Esophagus squamous epithelium (tissue), 5 donors: ENCODE measurements at regions not wholly inside any gene's neighbourhood (a gene's known extent, or its start where the extent isn't known, plus 50 kb on each side); places are given as distances from the start of the nearest gene placed in this dataset.

Experiments
- DNase-seq: peaks from one replicate; lab custom pipeline; 2025; lab: John Stamatoyannopoulos, UW
- H3K27ac ChIP-seq, 4 donors: fragments of 200-600 bp; sonication (generic); one replicate each; pipeline ENCODE4 v1.5.1; 2016 to 2019; ENCODE audit warnings: mild to moderate bottlenecking in 1 of 4
- H3K27me3 ChIP-seq, 4 donors: fragments of 200-600 bp; sonication (generic); 1 replicate in 3 of 4; 2 replicates in 1 of 4; pipeline versions ENCODE4 v1.5.1 to v1.6.0; 2017 to 2021; ENCODE audit warnings: antibody characterized with exemption in 1 of 4
- H3K36me3 ChIP-seq, 3 donors: fragments of 200-600 bp; sonication (generic); one replicate each; pipeline ENCODE4 v1.5.1; 2016 to 2019
- H3K4me1 ChIP-seq, 3 donors: fragments of 200-600 bp; sonication (generic); one replicate each; pipeline ENCODE4 v1.5.1; 2017 to 2019
- H3K4me3 ChIP-seq, 4 donors: fragments of 200-600 bp; sonication (generic); 1 replicate in 3 of 4; 2 replicates in 1 of 4; pipeline ENCODE4 v1.5.1; 2016 to 2019; ENCODE audit warnings: mild to moderate bottlenecking in 2 of 4, moderate library complexity in 1 of 4
- H3K9me3 ChIP-seq, 3 donors: fragments of 200-600 bp; sonication (generic); one replicate each; pipeline ENCODE4 v1.5.1; 2016 to 2019
- POLR2A ChIP-seq, 4 donors: fragments of 450-650 bp; IDR thresholded peaks; one replicate each; pipeline ENCODE4 v1.6.1; 2017; ENCODE audit warnings: antibody characterized with exemption in 4 of 4, mild to moderate bottlenecking in 4 of 4, moderate library complexity in 3 of 4
- WGBS, 2 donors: methylation state at CpG; one replicate each; pipeline ENCODE4 v1.1.5; 2018; 5-methylcytosine and 5-hydroxymethylcytosine counted together
- intact Hi-C: fragments of 100-400 bp; cut with DNase I; formaldehyde crosslinking; loops from one replicate; pipeline ENCODE4 v1.15.0; 2022
- small RNA-seq, 4 donors: library from RNA; depleted of rRNA; stranded (forward); fragments of <200 nt; gene quantifications; one replicate each; pipeline ENCODE3, GENCODE V24; 2016
- TF ChIP-seq, protein P1 (sequence below), 6 experiments: fragments of 450-650 bp in 4 of 6; fragments of 200-600 bp in 2 of 6; sonication (generic) in 2 of 6; IDR thresholded peaks; one replicate each; pipeline ENCODE4 v1.5.1; 2016 to 2019; ENCODE audit warnings: antibody characterized with exemption in 6 of 6, mild to moderate bottlenecking in 4 of 6, moderate library complexity in 4 of 6
- donor health status: DM: yes; HTN: yes; CAD: no.

DNA sequence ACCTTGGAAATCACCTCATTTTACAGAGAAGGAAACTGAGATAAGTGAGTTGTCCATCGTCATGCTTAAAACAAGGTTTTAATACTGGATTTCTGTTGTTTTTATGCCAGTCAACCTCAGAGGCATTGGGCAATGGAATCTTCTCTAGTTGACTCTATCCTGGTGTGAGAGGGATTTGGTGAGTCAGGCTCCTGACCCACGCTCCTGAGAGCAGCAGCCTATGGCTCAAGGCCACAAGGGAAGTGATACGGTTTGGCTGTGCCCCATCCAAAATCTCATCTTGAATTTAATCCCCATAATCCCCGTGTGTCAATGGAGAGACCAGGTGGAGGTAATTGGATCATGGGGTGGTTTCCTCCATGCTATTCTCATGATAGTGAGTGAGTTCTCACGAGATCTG lies 90.1 kb downstream of the TLR5 start:
- Histone ChIP-seq H3K36me3 (no peaks in the 10 kb centered on the region), H3K4me3 (no peak overlapping the region), H3K27me3 (no peaks in the 10 kb centered on the region), H3K4me1 (no peaks in the 10 kb centered on the region), H3K27ac (no peak overlapping the region), H3K9me3 (no peaks in the 10 kb centered on the region)
- TF ChIP-seq, protein P1, sequence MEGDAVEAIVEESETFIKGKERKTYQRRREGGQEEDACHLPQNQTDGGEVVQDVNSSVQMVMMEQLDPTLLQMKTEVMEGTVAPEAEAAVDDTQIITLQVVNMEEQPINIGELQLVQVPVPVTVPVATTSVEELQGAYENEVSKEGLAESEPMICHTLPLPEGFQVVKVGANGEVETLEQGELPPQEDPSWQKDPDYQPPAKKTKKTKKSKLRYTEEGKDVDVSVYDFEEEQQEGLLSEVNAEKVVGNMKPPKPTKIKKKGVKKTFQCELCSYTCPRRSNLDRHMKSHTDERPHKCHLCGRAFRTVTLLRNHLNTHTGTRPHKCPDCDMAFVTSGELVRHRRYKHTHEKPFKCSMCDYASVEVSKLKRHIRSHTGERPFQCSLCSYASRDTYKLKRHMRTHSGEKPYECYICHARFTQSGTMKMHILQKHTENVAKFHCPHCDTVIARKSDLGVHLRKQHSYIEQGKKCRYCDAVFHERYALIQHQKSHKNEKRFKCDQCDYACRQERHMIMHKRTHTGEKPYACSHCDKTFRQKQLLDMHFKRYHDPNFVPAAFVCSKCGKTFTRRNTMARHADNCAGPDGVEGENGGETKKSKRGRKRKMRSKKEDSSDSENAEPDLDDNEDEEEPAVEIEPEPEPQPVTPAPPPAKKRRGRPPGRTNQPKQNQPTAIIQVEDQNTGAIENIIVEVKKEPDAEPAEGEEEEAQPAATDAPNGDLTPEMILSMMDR (IDR thresholded peaks at IDR 0.05) = no peak
- TF ChIP-seq POLR2A (IDR thresholded peaks at IDR 0.05) = no peak
- no peak for DNase-seq
- intact Hi-C loops = no loop called here
- WGBS, 2 donors = 57 to 93% methylated on average over 1 to 5 of the region's 5 CpGs

DNA sequence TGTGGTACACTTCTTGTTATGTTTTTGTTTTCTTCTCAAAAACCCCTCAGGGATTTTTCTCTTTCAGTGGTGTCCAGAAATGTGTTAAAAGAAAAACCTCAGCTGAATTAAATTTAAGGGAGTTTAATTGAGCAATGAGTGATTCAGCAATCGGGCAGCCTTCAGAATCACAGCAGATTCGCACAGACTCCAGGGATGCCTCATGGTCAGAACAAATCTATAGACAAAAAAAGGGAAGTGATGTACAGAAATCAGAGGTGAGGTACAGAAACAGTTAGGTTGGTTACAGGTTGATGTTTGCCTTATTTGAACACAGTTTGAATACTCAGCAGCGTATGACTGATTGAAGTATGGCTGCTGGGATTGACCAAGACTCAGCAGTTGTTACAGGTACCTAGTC lies 86.2 kb downstream of the TLR5 start:
- Histone ChIP-seq H3K27ac (no peak overlapping the region), H3K4me1 (no peaks in the 10 kb centered on the region), H3K27me3 (no peaks in the 10 kb centered on the region), H3K36me3 (no peaks in the 10 kb centered on the region), H3K4me3 (no peak overlapping the region), H3K9me3 (no peaks in the 10 kb centered on the region)
- no peak for TF ChIP-seq POLR2A (IDR thresholded peaks at IDR 0.05)
- TF ChIP-seq, protein P1 (IDR thresholded peaks at IDR 0.05) = no peak
- intact Hi-C loops = no loop called here
- DNase-seq = no peak
- 71 to 92% methylated on average over 3 of the region's 3 CpGs for WGBS, 2 donors

DNA sequence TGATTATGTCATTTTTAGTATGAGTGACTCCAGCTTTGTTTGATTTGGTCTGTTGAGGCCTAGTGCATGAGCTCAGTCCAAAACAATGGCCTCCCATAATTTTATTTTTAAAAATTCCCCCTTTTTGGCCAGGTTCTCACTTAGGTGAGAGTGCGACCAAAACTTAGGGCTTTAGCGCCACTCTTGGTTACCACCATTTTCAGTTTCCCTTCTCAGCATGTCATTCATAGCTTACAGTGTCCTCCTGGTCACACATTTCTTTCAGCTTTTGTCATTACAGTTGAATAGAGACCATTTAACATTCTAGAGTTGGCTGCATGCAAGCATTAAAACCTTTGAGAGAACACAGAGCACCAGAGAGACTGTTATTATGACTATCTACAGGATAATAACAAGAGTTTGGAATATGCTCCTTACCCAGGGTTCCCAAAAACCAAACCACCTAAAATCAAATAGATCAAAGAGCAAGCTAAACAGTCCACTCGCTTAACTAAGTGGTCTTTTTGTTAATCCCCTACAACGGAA lies 85.4 kb downstream of the TLR5 start:
- TF ChIP-seq, protein P1 (IDR thresholded peaks at IDR 0.05) = no peak
- no peak for TF ChIP-seq POLR2A (IDR thresholded peaks at IDR 0.05)
- H3K36me3 ChIP-seq = no peaks in the 10 kb centered on the region
- no peaks in the 10 kb centered on the region for H3K9me3 ChIP-seq
- no peaks in the 10 kb centered on the region for H3K27me3 ChIP-seq
- no peaks in the 10 kb centered on the region for H3K4me1 ChIP-seq
- no peak overlapping the region for H3K27ac ChIP-seq
- no peak for DNase-seq
- WGBS, 2 donors = 91 to 94% methylated on average over 4 of the region's 4 CpGs
- intact Hi-C loops = no loop called here
- no peak overlapping the region for H3K4me3 ChIP-seq

Small RNA genes in the stretch of these regions (small RNA-seq; reads per million reads assigned to genes)
- gene NDUFB1P2 = 0 reads per million in 4 donors
